NCI-H187 treated with DMSO at 0.1 percent for 48 hours (cell line): ENCODE measurements at regions not wholly inside any gene's neighbourhood (a gene's known extent, or its start where the extent isn't known, plus 50 kb on each side); places are given as distances from the start of the nearest gene placed in this dataset.
"Not testable (repeated sequence)": the region's sequence is repeated elsewhere in the genome, so short reads cannot be mapped to it uniquely, and the experiment has no call there.

Experiments
- DNase-seq: peaks from one replicate; lab custom pipeline; 2025; lab: John Stamatoyannopoulos, UW

DNA sequence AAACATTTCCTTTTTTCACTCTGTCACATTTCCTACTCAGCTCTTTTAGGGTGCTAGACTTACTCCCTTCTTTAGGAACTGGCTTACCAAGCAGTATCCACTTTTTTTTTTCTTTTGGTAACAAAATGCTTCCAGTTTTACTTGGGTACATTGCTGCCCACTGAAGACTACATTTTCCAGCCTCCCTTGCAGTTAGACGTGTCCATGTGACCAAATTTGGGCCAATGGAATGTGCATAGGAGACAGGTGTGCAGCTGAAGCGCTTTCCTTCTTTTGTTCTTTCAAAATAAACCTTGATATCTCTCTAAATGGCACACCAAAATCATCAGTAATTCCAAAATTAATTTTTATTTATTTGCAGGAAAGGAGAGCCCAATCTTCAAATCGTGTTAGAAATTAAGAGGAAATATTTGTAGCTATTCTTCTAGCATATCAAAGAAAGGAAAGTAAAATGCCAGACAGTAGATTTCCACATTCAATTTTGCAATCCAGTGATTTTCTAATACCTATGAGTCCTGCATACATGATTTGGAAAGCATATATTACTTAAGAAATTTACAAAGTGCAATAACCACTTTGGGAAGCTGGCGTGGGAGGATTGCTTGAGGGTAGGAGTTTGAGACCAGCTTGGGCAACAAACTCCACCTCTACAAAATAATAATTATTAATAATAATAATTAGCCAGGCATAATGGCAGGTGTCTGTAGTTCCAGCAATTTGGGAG, 422.0 kb upstream of the FRG2C start:
- no peak for DNase-seq

DNA sequence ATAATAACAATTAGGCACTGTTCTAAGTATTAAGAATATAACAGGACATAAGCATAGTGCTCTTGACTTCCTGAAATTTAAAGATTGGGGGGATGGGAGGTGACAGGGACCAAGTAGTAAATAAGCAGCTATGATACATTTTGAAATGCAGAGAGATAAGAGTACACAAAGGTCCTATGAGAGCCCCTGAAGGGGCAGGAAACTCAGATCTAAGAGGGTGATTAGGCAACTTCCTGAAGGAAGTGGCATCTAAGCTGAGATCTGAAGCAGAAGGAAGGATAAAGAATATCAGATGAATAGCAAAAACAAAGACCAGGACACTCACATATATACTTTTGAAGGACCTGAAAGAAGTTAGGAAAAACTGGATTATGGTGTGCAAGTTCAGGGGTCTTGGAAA, 415.2 kb upstream of the FRG2C start:
- DNase-seq: no peak

DNA sequence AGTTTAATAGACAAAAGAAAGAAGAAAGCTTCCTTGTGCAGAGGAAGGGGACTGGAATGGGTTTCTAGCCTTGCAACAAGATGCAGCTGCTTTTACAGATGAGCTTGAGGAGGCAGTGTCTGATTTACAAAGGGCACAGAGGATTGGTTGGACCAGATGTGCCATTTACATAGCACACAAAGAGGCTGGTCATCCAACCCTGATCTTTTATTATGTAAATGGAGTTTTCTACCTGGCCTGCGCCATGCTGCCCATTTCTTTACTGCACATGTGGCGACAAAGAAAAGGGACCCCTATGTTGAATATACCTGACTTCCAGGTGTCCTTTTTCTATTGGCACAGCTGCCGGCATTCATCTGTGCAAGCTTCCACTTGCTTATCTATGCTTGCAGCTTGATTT, 409.4 kb upstream of the FRG2C start:
- DNase-seq: no peak

DNA sequence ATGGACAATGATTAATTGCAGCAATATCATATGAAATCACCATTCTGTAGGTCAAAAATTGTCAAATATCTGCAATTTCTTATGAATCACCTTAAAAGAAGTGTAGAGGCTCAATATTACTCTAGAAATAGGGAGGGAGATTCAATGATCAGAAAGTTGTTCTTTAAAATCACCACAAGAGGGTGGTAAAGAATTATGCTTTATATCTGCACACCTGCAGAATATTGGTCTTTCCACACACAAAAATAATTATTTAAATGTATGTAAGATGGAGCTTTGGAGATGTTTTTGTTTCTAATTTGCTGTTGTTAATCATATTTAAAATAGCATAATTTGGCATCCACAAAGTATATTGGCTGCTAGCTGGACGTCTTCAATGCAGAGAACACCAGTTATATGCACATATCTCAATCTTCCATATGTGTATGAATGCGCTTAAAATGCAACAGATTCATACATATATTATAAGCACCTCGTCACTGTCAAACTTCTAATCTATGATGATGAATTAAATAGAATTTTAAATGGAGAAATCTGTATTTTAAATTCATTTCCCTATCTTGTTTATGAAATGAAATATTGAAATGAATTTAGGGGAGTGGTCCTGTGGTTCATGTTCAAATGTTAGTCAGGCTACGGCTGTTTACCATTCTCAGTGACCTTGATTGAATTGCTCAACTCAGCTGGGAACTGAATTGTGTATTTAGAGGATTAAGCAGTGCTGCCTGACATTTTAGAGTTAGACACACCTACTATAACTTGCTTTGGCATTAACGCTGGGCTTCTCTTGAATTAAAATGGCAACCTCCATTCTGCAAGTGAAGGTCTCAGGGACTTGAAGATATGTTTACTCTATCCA, 405.1 kb upstream of the FRG2C start:
- DNase-seq: peak; percentile 2

- DNase-seq: not testable (repeated sequence)
These were observed 403.2 kb upstream of the FRG2C start for GRCh38 chr3:75260975-75261374.

- no peak for DNase-seq
These were observed 401.5 kb upstream of the FRG2C start for GRCh38 chr3:75262661-75263060.

DNA sequence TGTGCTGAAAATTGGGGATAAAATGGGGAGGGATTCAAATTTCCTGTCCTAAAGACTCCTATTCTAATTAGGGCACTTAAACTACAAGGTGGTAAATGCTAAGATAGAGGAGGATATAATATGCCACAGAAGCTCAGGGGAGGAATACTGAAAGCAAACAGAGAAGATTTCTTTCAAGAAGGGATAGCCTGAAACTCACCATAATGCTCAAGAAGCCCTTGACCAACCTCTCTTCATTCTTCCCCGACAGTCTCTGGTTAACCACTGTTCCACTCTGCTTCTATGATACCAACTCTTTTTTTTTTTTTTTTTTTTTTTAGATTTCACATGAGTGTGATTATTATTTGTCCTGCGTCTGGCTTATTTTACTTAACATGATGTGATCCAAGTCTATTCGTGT, 398.2 kb upstream of the FRG2C start:
- no peak for DNase-seq

- not testable (repeated sequence) for DNase-seq
These were observed 395.6 kb upstream of the FRG2C start for GRCh38 chr3:75268576-75268975.

DNA sequence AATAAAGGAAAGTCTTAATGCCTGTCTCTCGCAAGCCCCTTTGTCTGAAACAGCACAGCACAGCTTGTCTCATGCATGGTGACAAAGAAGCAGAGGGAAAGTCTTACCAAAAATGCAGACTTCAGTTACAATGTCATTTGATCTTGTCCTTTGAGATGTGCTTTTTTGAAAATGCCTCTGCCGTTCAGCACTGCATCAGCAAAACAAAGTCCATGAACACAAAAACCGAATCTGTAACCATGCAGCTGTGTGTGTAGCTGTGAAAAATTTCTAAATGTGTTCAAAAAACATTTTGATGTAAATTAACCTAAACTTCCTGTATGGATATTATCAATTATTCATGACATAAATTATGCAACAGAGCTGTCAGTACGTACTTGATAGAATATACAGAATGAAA, 391.9 kb upstream of the FRG2C start:
- DNase-seq: not testable (repeated sequence)

- DNase-seq: no peak
These were observed 391.4 kb upstream of the FRG2C start for GRCh38 chr3:75272691-75273090.

- DNase-seq: not testable (repeated sequence)
These were observed 378.5 kb upstream of the FRG2C start for GRCh38 chr3:75285531-75286148.

- not testable (repeated sequence) for DNase-seq
These were observed 375.1 kb upstream of the FRG2C start for GRCh38 chr3:75288972-75289574.

- no peak for DNase-seq
These were observed 370.0 kb upstream of the FRG2C start for GRCh38 chr3:75294124-75294523.

- no peak for DNase-seq
These were observed 369.1 kb upstream of the FRG2C start for GRCh38 chr3:75295013-75295412.

DNA sequence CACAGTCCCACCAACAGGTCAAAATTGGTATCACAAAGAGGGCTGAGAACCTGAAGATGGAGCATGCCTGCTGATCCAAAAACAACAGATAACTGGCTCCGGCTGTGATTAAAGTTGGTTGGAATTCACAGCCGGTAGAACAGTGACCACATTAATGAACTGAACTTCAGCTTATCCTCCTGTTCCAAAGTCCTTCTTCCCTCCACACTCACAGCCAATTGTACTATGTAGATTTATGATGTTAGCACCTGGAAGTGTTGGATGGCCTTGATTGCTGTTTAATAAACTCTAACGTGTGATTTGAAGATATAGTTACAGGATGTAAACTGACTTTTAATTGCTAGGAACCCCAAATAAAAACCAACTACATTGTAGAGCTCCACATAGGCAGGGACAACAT, 367.3 kb upstream of the FRG2C start:
- DNase-seq: no peak

DNA sequence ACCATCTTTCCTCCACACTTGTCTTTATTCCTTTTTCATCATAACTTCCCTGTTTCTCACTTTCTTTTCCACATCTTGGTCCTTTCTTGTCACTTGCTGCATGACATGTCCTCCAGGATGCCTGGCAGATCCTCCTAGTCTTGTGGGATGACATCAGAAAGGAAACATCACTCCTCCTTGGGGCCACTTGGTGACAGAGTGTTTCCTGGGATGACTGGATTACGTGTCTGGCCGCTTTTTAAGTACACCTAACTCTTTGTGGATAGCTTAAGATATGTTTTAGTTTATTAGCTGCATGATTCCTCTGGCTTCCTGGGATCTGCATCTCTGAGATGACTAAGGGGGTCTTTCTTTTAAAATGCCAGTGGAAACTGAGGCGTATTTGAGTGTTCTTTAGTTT, 363.5 kb upstream of the FRG2C start:
- no peak for DNase-seq

GRCh38 chr3:75301050-75301449, 363.1 kb upstream of the FRG2C start:
- DNase-seq: not testable (repeated sequence)

DNA sequence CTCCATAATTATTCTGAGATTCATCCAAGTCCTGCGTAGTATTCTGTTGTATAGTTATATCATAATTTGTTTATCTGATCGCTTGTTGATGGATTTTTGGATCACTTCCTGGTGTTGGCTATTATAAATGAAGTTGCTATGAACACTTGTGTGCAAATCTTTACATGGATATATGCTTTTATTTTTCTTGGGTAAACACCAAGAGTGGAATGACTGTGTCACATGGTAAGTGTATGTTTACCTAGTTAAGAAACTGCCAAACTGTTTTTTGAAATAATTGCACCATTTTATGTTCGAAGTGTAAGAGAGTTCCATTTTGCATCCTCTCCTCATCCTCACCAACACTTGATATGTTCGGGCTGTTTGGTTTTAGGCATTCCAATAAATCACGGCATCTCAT, 360.4 kb upstream of the FRG2C start:
- DNase-seq: no peak

DNA sequence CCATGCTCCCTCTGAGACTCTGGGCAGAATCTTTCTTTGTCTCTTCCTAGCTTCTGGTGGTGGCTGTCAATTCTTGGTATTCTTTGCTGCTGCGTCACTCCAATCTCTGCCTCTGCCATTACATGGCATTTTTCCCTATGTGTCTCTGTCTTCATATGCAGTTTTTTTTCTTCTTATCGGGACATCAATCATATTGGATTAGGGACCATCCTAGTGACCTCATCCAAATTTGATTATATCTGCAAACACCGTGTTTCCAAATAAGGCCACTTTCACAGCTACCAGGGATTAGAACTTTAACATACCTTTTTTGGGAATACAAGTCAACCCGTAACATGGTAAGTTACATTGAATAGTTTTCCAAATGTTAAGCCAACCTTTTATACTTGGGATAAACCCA, 358.2 kb upstream of the FRG2C start:
- no peak for DNase-seq

DNA sequence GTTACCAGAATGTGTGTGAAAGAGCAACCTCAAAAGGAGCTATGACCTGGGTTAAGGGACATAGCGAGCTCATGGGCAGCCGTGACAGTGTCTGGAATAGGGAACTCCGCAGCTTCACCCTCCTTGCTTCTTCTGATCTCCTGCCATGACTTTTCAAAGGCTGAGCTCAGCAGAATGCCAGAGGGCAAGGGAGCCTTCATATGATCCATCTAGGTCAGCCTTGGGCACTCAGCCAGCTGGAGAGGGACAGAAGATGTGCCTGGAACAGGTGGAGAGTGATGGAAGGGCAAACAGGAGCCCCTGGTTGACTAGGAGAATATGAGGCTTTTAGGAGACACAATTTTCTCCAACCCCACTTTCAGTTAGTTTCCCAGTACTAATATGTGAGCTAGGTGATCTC, 352.8 kb upstream of the FRG2C start:
- DNase-seq: not testable (repeated sequence)

DNA sequence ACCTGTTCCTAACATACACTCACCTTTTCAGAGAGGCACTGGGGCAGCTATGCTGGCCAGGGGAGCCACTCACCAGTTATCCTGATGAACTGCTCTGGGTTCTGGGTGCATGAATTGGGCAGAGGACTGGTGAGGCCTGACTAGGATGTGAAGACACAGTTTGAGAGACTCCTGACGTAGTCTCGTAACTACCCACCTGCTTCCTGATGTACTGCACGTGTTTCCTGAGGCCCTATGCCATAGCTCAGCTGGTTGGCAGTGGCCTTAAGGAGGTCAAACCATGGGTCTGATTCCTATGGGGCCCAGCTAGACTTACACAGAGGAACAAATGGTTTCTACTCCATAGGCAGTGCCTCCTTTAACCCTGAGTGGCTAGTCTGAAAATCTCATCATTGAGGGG, 351.7 kb upstream of the FRG2C start:
- not testable (repeated sequence) for DNase-seq

DNA sequence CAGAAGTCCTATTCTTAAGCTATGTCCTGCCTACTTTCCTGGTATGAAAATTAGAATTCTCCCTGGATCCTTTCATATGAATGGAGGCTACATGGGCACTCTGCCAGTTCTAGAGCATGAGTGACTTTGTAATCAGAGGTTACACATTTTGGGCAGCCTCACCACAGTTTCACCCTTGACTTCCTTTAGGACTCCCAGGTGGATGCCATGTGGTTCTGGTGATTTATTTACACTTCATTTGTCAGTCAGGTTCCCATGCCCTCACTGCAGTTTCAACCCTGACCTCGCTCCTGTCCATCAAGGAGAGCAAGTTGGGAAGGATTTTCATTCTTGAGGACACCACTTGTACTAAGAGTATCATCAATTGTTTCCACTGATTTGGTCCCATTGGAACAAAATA, 344.4 kb upstream of the FRG2C start:
- not testable (repeated sequence) for DNase-seq

GRCh38 chr3:75320369-75320768, 343.8 kb upstream of the FRG2C start:
- DNase-seq: no peak
